ENCODE measurements at regions not wholly inside any gene's neighbourhood (a gene's known extent, or its start where the extent isn't known, plus 50 kb on each side); places are given as distances from the start of the nearest gene placed in this dataset.

- Histone ChIP-seq H3K9me3 (ENCODE audit: low read depth) (no peaks in the 10 kb centered on the region), H3K4me2 (no peak overlapping the region), H2AFZ (replicated peaks) (no peak overlapping the region), H3K9ac (no peak overlapping the region), H3K27me3 (no peaks in the 10 kb centered on the region), H3K36me3 (no peaks in the 10 kb centered on the region), H3K79me2 (ENCODE audit: low read depth) (no peaks in the 10 kb centered on the region), H3K4me1 (no peaks in the 10 kb centered on the region), H3K27ac (no peak overlapping the region), H3F3A (ENCODE audit: low read depth) (no peaks in the 10 kb centered on the region), H3K4me3 (no peak overlapping the region), H4K20me1 (ENCODE audit: low read depth) (no peaks in the 10 kb centered on the region)
- Mint-ChIP-seq H3K36me3 (no peaks in the 10 kb centered on the region), H3K27me3 (ENCODE audit: insufficient read depth, low read depth) (peaks cover 4% of the 10 kb centered on the region), H3K9me3 (peaks cover 3% of the 10 kb centered on the region), H3K27ac (no peak overlapping the region), H3K4me1 (no peaks in the 10 kb centered on the region), H3K4me3 (no peak overlapping the region)
- no peak for TF ChIP-seq EZH2phosphoT487 (IDR thresholded peaks at IDR 0.05)
- TF ChIP-seq CTCF (IDR thresholded peaks at IDR 0.05), result no peak
- no peak for TF ChIP-seq EZH2 (IDR thresholded peaks at IDR 0.05)
- DNase-seq (ENCODE audit: low spot score), result no peak
These were observed 146.2 kb upstream of the PLCXD3 start for GRCh38 chr5:41656597-41656996.

- H3K9me3 ChIP-seq (ENCODE audit: low read depth), result no peaks in the 10 kb centered on the region
- no peak for TF ChIP-seq EZH2 (IDR thresholded peaks at IDR 0.05)
- TF ChIP-seq EZH2phosphoT487 (IDR thresholded peaks at IDR 0.05), result no peak
- TF ChIP-seq CTCF (IDR thresholded peaks at IDR 0.05), result no peak
- H3K9me3 Mint-ChIP-seq, result no peaks in the 10 kb centered on the region
- H3K27me3 ChIP-seq, result no peaks in the 10 kb centered on the region
- no peaks in the 10 kb centered on the region for H3F3A ChIP-seq (ENCODE audit: low read depth)
- no peak for DNase-seq (ENCODE audit: low spot score)
- no peaks in the 10 kb centered on the region for H3K36me3 Mint-ChIP-seq
- H3K4me3 ChIP-seq, result no peak overlapping the region
- H3K27ac Mint-ChIP-seq, result no peak overlapping the region
- H3K4me1 Mint-ChIP-seq, result peaks cover 18% of the 10 kb centered on the region
- H3K4me2 ChIP-seq, result no peak overlapping the region
- H3K4me3 Mint-ChIP-seq, result no peak overlapping the region
- H3K9ac ChIP-seq, result no peak overlapping the region
- peaks cover 3% of the 10 kb centered on the region for H3K27me3 Mint-ChIP-seq (ENCODE audit: insufficient read depth, low read depth)
- no peaks in the 10 kb centered on the region for H3K79me2 ChIP-seq (ENCODE audit: low read depth)
- no peak overlapping the region for H3K27ac ChIP-seq
- H4K20me1 ChIP-seq (ENCODE audit: low read depth), result no peaks in the 10 kb centered on the region
- H3K36me3 ChIP-seq, result no peaks in the 10 kb centered on the region
- H3K4me1 ChIP-seq, result no peaks in the 10 kb centered on the region
- no peak overlapping the region for H2AFZ ChIP-seq (replicated peaks)
These were observed 139.7 kb upstream of the PLCXD3 start for GRCh38 chr5:41650131-41650530.

GRCh38 chr5:41649659-41650058 is 139.3 kb upstream of the PLCXD3 start:
- Mint-ChIP-seq H3K4me3 (no peak overlapping the region), H3K36me3 (no peaks in the 10 kb centered on the region), H3K27me3 (ENCODE audit: insufficient read depth, low read depth) (peaks cover 3% of the 10 kb centered on the region), H3K9me3 (no peaks in the 10 kb centered on the region), H3K4me1 (peaks cover 18% of the 10 kb centered on the region), H3K27ac (no peak overlapping the region)
- Histone ChIP-seq H3K27ac (no peak overlapping the region), H3K4me3 (no peak overlapping the region), H3K27me3 (no peaks in the 10 kb centered on the region), H3K4me1 (no peaks in the 10 kb centered on the region), H2AFZ (replicated peaks) (no peak overlapping the region), H3K79me2 (ENCODE audit: low read depth) (no peaks in the 10 kb centered on the region), H3K9me3 (ENCODE audit: low read depth) (no peaks in the 10 kb centered on the region), H3K36me3 (no peaks in the 10 kb centered on the region), H3K9ac (no peak overlapping the region), H3F3A (ENCODE audit: low read depth) (no peaks in the 10 kb centered on the region), H4K20me1 (ENCODE audit: low read depth) (no peaks in the 10 kb centered on the region), H3K4me2 (no peak overlapping the region)
- TF ChIP-seq EZH2phosphoT487 (IDR thresholded peaks at IDR 0.05) (no peak), EZH2 (IDR thresholded peaks at IDR 0.05) (no peak), CTCF (IDR thresholded peaks at IDR 0.05) (no peak)
- DNase-seq (ENCODE audit: low spot score), result no peak

All from neural progenitor cell (in vitro differentiated cells).